ENCODE measurements at regions not wholly inside any gene's neighbourhood (a gene's known extent, or its start where the extent isn't known, plus 50 kb on each side); places are given as distances from the start of the nearest gene placed in this dataset.

DNA sequence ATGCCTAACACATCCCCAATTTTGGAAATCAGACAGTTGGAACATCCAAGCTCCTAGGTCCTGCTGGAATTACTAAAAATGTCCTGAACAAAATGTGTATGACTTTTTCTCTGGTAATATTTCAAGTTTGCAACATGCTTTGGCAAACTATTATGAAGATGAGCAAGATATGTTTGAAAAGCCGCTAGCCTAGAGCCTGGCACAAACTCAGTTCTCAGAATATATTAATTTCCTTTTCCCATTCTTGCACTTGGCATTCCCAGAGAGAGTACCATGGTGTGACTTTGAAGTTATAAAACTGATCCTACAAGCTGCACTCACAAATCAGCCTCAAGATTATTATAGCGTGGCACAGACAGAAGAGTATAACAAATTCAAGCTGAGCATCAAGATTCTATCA lies 1031.1 kb downstream of the NTRK3 start:
- TF ChIP-seq, protein P1, sequence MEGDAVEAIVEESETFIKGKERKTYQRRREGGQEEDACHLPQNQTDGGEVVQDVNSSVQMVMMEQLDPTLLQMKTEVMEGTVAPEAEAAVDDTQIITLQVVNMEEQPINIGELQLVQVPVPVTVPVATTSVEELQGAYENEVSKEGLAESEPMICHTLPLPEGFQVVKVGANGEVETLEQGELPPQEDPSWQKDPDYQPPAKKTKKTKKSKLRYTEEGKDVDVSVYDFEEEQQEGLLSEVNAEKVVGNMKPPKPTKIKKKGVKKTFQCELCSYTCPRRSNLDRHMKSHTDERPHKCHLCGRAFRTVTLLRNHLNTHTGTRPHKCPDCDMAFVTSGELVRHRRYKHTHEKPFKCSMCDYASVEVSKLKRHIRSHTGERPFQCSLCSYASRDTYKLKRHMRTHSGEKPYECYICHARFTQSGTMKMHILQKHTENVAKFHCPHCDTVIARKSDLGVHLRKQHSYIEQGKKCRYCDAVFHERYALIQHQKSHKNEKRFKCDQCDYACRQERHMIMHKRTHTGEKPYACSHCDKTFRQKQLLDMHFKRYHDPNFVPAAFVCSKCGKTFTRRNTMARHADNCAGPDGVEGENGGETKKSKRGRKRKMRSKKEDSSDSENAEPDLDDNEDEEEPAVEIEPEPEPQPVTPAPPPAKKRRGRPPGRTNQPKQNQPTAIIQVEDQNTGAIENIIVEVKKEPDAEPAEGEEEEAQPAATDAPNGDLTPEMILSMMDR (IDR thresholded peaks at IDR 0.05): no peak
- TF ChIP-seq POLR2A (IDR thresholded peaks at IDR 0.05): no peak
